Fibroblast of lung (primary cell): ENCODE measurements at regions not wholly inside any gene's neighbourhood (a gene's known extent, or its start where the extent isn't known, plus 50 kb on each side); places are given as distances from the start of the nearest gene placed in this dataset.

Experiments
- DNase-seq, 2 donors: peaks; one replicate each; pipeline versions ENCODE4 v3.0.0 to v3.0.0-alpha.2; 2010; ENCODE audit warnings: low read depth in 2 of 2
- H2AFZ ChIP-seq: 2 replicates; pipeline ENCODE4 v1.5.1; 2012; ENCODE audit warnings: low read length, control low read depth, inconsistent platforms
- H3K27ac ChIP-seq: 2 replicates; pipeline ENCODE4 v1.5.1; 2011; ENCODE audit warnings: low read length, control low read depth; ENCODE audit not compliant: insufficient read depth
- H3K27me3 ChIP-seq: 2 replicates; pipeline ENCODE4 v1.5.1; 2011; ENCODE audit warnings: mild to moderate bottlenecking, low read length; ENCODE audit not compliant: control insufficient read depth, insufficient read depth
- H3K36me3 ChIP-seq: 2 replicates; pipeline ENCODE4 v1.5.1; 2011; ENCODE audit warnings: low read length; ENCODE audit not compliant: control insufficient read depth, insufficient read depth
- H3K4me1 ChIP-seq: 2 replicates; pipeline ENCODE4 v1.5.1; 2011; ENCODE audit warnings: low read length; ENCODE audit not compliant: control insufficient read depth, insufficient read depth; ENCODE audit errors: extremely low read depth
- H3K4me2 ChIP-seq: 2 replicates; pipeline ENCODE4 v1.5.1; 2011; ENCODE audit warnings: low read length, control low read depth; ENCODE audit not compliant: insufficient read depth; ENCODE audit errors: extremely low read depth
- H3K4me3 ChIP-seq, 4 experiments: fragments of 200-600 bp in 1 of 4; sonication (generic) in 1 of 4; replicated peaks in 1 of 4; 2 replicates each; pipeline ENCODE4 v1.5.1; 2011 to 2016; ENCODE audit warnings: low read length in 4 of 4, low read depth in 3 of 4, mild to moderate bottlenecking in 3 of 4, control low read depth in 2 of 4, inconsistent platforms in 1 of 4, mixed read lengths in 1 of 4; ENCODE audit not compliant: insufficient read depth in 1 of 4; ENCODE audit errors: control extremely low read depth in 1 of 4
- H3K79me2 ChIP-seq: 2 replicates; pipeline ENCODE4 v1.5.1; 2012; ENCODE audit warnings: mild to moderate bottlenecking, low read length, inconsistent platforms; ENCODE audit not compliant: control insufficient read depth, insufficient read depth
- H3K9ac ChIP-seq: 2 replicates; pipeline ENCODE4 v1.5.1; 2011; ENCODE audit warnings: mild to moderate bottlenecking, low read length, control low read depth; ENCODE audit not compliant: insufficient read depth
- H3K9me3 ChIP-seq: 2 replicates; pipeline ENCODE4 v1.5.1; 2012; ENCODE audit warnings: low read depth, low read length; ENCODE audit not compliant: control insufficient read depth, insufficient read depth
- H4K20me1 ChIP-seq: 2 replicates; pipeline ENCODE4 v1.5.1; 2011; ENCODE audit warnings: low read length; ENCODE audit not compliant: control insufficient read depth, insufficient read depth; ENCODE audit errors: extremely low read depth
- EZH2 ChIP-seq: IDR thresholded peaks from 2 replicates; pipeline ENCODE4 v1.5.1; 2012; ENCODE audit warnings: low read length, control low read depth, mild to moderate bottlenecking; ENCODE audit errors: missing control alignments
- TF ChIP-seq, protein P1 (sequence below), 2 donors: IDR thresholded peaks in 1 of 2; conservative IDR thresholded peaks in 1 of 2; 1 replicate in 1 of 2; 2 replicates in 1 of 2; pipeline ENCODE4 v1.5.1; 2011 to 2012; ENCODE audit warnings: low read length in 2 of 2, control low read depth in 1 of 2, inconsistent platforms in 1 of 2, low read depth in 1 of 2, mild to moderate bottlenecking in 1 of 2

DNA sequence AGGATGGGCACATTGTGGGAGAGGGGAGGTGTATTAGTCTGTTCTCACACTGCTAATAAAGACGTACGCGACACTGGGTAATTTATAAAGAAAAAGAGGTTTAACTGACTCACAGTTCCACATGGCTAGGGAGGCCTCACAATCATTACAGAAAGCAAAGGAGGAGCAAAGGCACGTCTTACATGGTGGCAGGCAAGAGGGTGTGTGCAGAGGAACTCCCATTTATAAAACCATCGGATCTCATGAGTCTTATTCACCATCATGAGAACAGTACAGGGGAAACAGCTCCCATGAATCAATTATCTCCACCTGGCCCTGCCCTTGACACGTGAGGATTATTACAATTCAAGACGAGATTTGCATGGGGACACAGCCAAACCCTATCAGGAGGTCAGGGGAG lies 266.7 kb downstream of the HAUS1 start:
- no peak overlapping the region for H2AFZ ChIP-seq
- H3K9me3 ChIP-seq, result no peaks in the 10 kb centered on the region
- no peak overlapping the region for H3K9ac ChIP-seq
- no peak for DNase-seq
- H3K27ac ChIP-seq, result no peak overlapping the region
- no peaks in the 10 kb centered on the region for H3K79me2 ChIP-seq
- no peak overlapping the region for H3K4me2 ChIP-seq
- no peaks in the 10 kb centered on the region for H3K27me3 ChIP-seq
- H3K4me3 ChIP-seq, result no peak overlapping the region
- no peaks in the 10 kb centered on the region for H4K20me1 ChIP-seq
- H3K4me1 ChIP-seq, result no peaks in the 10 kb centered on the region
- H3K36me3 ChIP-seq, result no peaks in the 10 kb centered on the region
- TF ChIP-seq, protein P1, sequence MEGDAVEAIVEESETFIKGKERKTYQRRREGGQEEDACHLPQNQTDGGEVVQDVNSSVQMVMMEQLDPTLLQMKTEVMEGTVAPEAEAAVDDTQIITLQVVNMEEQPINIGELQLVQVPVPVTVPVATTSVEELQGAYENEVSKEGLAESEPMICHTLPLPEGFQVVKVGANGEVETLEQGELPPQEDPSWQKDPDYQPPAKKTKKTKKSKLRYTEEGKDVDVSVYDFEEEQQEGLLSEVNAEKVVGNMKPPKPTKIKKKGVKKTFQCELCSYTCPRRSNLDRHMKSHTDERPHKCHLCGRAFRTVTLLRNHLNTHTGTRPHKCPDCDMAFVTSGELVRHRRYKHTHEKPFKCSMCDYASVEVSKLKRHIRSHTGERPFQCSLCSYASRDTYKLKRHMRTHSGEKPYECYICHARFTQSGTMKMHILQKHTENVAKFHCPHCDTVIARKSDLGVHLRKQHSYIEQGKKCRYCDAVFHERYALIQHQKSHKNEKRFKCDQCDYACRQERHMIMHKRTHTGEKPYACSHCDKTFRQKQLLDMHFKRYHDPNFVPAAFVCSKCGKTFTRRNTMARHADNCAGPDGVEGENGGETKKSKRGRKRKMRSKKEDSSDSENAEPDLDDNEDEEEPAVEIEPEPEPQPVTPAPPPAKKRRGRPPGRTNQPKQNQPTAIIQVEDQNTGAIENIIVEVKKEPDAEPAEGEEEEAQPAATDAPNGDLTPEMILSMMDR (conservative IDR thresholded peaks at IDR 0.05 in 1 of 2, IDR thresholded peaks at IDR 0.05 in 1 of 2; ENCODE audit: low read depth in 1 of 2, low read length in 2 of 2), result no peak
- no peak for TF ChIP-seq EZH2

DNA sequence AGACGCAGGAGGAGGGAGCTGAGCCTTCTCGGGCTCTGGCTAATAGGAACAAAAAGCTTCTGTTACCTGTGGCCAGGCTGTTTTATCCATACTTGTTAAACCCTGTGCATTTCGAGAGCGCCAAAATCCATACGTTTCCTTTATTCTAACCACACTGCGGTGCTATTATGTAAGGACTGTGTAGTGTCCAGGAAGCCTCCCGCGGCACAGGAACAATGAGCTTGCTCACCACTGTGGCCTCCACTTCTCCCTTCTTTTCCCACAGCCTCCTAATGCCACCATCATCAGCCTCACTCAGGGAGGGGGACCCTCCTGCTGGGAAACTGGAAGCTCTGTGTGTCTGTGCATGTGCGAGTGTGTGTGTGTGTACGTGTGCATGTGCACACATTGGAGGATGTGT lies 268.5 kb downstream of the HAUS1 start:
- no peak for TF ChIP-seq EZH2
- TF ChIP-seq, protein P1 (conservative IDR thresholded peaks at IDR 0.05 in 1 of 2, IDR thresholded peaks at IDR 0.05 in 1 of 2; ENCODE audit: low read depth in 1 of 2, low read length in 2 of 2), result no peak
- Histone ChIP-seq H3K27ac (no peak overlapping the region), H3K9me3 (no peaks in the 10 kb centered on the region), H3K27me3 (no peaks in the 10 kb centered on the region), H4K20me1 (no peaks in the 10 kb centered on the region), H3K79me2 (no peaks in the 10 kb centered on the region), H3K4me1 (no peaks in the 10 kb centered on the region), H3K36me3 (no peaks in the 10 kb centered on the region), H2AFZ (no peak overlapping the region), H3K9ac (no peak overlapping the region), H3K4me2 (no peak overlapping the region), H3K4me3 (no peak overlapping the region)
- DNase-seq, result no peak

DNA sequence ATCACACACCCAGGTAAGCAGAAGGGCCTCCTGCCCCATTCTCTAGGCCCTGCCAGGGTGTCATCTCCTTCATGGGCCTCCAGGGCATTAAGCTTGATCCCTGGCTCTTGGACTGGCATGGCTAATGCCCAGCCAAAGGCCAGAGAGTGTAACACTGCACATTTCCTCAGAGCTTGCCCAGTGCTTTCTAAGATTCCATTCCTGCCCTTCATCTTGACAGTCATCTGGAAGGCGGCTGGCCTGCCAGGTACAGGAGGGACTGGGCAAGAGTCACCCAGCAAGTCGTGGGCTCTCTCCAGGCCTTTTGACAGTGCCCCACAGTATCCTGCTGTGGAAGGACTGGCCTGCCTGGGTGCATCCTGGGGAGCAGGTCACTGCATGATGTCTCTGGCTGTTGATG lies 268.9 kb downstream of the HAUS1 start:
- TF ChIP-seq EZH2, result no peak
- TF ChIP-seq, protein P1 (conservative IDR thresholded peaks at IDR 0.05 in 1 of 2, IDR thresholded peaks at IDR 0.05 in 1 of 2; ENCODE audit: low read depth in 1 of 2, low read length in 2 of 2), result no peak
- Histone ChIP-seq H3K9me3 (no peaks in the 10 kb centered on the region), H4K20me1 (no peaks in the 10 kb centered on the region), H3K36me3 (no peaks in the 10 kb centered on the region), H3K9ac (no peak overlapping the region), H2AFZ (no peak overlapping the region), H3K4me2 (no peak overlapping the region), H3K4me1 (no peaks in the 10 kb centered on the region), H3K79me2 (no peaks in the 10 kb centered on the region), H3K4me3 (no peak overlapping the region), H3K27me3 (no peaks in the 10 kb centered on the region), H3K27ac (no peak overlapping the region)
- no peak for DNase-seq
